Erythroblast (primary cell): ENCODE measurements at regions not wholly inside any gene's neighbourhood (a gene's known extent, or its start where the extent isn't known, plus 50 kb on each side); places are given as distances from the start of the nearest gene placed in this dataset.

Experiments
- GATA1 ChIP-seq: IDR thresholded peaks from 2 replicates; pipeline ENCODE4 v1.6.1; 2011; ENCODE audit warnings: low read depth, mild to moderate bottlenecking, control low read depth, low read length, moderate library complexity
- POLR2A ChIP-seq: IDR thresholded peaks from 2 replicates; pipeline ENCODE4 v1.6.1; 2011; ENCODE audit warnings: mild to moderate bottlenecking, low read length

DNA sequence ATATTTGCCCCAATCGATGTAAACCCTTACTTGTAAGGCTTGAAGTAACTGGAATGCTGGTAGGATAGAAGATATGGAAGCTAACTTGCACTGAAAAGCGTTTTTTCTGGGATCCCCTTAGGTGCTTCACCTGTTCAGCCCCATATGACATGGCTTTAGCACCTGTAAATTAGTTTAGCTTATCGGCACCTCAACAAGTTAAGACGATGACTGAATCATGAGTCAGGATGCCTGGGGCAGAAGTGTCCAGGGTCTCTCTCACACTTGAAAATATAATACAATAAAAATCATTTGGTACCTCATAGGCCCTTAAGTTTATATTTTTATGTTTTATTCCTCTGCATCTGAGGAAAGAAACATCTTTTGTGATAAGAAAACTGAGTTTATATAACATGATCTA is 409.2 kb upstream of the LRRC4C start:
- no peak for TF ChIP-seq POLR2A
- no peak for TF ChIP-seq GATA1
